Panc1 (cell line): ENCODE measurements at regions not wholly inside any gene's neighbourhood (a gene's known extent, or its start where the extent isn't known, plus 50 kb on each side); places are given as distances from the start of the nearest gene placed in this dataset.

Experiments
- POLR2AphosphoS5 ChIP-seq: IDR thresholded peaks from 2 replicates; pipeline ENCODE4 v1.6.1; 2012; ENCODE audit warnings: mild to moderate bottlenecking, low read depth, low read length, moderate library complexity
- TF ChIP-seq, protein P1 (sequence below): fragments of 450-650 bp; IDR thresholded peaks from 2 replicates; pipeline ENCODE4 v1.5.1; 2017; ENCODE audit warnings: mild to moderate bottlenecking
- TF ChIP-seq, protein P2 (sequence below), 2 experiments: IDR thresholded peaks; 2 replicates each; pipeline ENCODE4 v1.6.1; 2011 to 2012; ENCODE audit warnings: low read depth in 2 of 2, control low read depth in 1 of 2, low read length in 1 of 2, mild to moderate bottlenecking in 1 of 2, moderate library complexity in 1 of 2; ENCODE audit not compliant: insufficient read depth in 1 of 2

GRCh38 chr12:114744691-114745090 is 60.7 kb upstream of the TBX3 start:
- TF ChIP-seq POLR2AphosphoS5 = no peak
- TF ChIP-seq, protein P1, sequence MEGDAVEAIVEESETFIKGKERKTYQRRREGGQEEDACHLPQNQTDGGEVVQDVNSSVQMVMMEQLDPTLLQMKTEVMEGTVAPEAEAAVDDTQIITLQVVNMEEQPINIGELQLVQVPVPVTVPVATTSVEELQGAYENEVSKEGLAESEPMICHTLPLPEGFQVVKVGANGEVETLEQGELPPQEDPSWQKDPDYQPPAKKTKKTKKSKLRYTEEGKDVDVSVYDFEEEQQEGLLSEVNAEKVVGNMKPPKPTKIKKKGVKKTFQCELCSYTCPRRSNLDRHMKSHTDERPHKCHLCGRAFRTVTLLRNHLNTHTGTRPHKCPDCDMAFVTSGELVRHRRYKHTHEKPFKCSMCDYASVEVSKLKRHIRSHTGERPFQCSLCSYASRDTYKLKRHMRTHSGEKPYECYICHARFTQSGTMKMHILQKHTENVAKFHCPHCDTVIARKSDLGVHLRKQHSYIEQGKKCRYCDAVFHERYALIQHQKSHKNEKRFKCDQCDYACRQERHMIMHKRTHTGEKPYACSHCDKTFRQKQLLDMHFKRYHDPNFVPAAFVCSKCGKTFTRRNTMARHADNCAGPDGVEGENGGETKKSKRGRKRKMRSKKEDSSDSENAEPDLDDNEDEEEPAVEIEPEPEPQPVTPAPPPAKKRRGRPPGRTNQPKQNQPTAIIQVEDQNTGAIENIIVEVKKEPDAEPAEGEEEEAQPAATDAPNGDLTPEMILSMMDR = no peak
- TF ChIP-seq, protein P2, sequence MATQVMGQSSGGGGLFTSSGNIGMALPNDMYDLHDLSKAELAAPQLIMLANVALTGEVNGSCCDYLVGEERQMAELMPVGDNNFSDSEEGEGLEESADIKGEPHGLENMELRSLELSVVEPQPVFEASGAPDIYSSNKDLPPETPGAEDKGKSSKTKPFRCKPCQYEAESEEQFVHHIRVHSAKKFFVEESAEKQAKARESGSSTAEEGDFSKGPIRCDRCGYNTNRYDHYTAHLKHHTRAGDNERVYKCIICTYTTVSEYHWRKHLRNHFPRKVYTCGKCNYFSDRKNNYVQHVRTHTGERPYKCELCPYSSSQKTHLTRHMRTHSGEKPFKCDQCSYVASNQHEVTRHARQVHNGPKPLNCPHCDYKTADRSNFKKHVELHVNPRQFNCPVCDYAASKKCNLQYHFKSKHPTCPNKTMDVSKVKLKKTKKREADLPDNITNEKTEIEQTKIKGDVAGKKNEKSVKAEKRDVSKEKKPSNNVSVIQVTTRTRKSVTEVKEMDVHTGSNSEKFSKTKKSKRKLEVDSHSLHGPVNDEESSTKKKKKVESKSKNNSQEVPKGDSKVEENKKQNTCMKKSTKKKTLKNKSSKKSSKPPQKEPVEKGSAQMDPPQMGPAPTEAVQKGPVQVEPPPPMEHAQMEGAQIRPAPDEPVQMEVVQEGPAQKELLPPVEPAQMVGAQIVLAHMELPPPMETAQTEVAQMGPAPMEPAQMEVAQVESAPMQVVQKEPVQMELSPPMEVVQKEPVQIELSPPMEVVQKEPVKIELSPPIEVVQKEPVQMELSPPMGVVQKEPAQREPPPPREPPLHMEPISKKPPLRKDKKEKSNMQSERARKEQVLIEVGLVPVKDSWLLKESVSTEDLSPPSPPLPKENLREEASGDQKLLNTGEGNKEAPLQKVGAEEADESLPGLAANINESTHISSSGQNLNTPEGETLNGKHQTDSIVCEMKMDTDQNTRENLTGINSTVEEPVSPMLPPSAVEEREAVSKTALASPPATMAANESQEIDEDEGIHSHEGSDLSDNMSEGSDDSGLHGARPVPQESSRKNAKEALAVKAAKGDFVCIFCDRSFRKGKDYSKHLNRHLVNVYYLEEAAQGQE (IDR thresholded peaks at IDR 0.05; ENCODE audit: insufficient read depth in 1 of 2, low read depth in 2 of 2, low read length in 1 of 2) = no peak
